Tibial nerve (tissue), 4 donors: ENCODE measurements at regions not wholly inside any gene's neighbourhood (a gene's known extent, or its start where the extent isn't known, plus 50 kb on each side); places are given as distances from the start of the nearest gene placed in this dataset.

Experiments used
- DNase-seq, 2 donors: peaks; one replicate each; pipeline ENCODE4 v3.0.0-alpha.2; 2019; ENCODE audit warnings: low spot score in 2 of 2
- H3K27ac ChIP-seq, 4 donors: fragments of 200-600 bp; sonication (generic) in 3 of 4; one replicate each; pipeline ENCODE4 v1.5.1; 2017 to 2019; ENCODE audit warnings: mild to moderate bottlenecking in 1 of 4
- H3K27me3 ChIP-seq, 2 donors: fragments of 200-600 bp; sonication (generic) in 1 of 2; one replicate each; pipeline versions ENCODE4 v1.5.1 to v1.6.0; 2017 to 2019
- H3K36me3 ChIP-seq, 3 donors: fragments of 200-600 bp; sonication (generic); one replicate each; pipeline ENCODE4 v1.5.1; 2018 to 2019
- H3K4me1 ChIP-seq, 4 donors: fragments of 200-600 bp; sonication (generic) in 3 of 4; one replicate each; pipeline ENCODE4 v1.5.1; 2017 to 2019
- H3K4me3 ChIP-seq, 4 donors: fragments of 200-600 bp; sonication (generic) in 3 of 4; one replicate each; pipeline ENCODE4 v1.5.1; 2017 to 2019; ENCODE audit warnings: mild to moderate bottlenecking in 1 of 4, moderate library complexity in 1 of 4
- H3K9me3 ChIP-seq, 4 donors: fragments of 200-600 bp; sonication (generic) in 3 of 4; one replicate each; pipeline ENCODE4 v1.5.1; 2017 to 2019
- CTCF ChIP-seq, 5 experiments: fragments of 200-600 bp in 3 of 5; fragments of 450-650 bp in 2 of 5; sonication (generic) in 3 of 5; IDR thresholded peaks; one replicate each; pipeline ENCODE4 v1.5.1; 2016 to 2019; ENCODE audit warnings: antibody characterized with exemption in 5 of 5, mild to moderate bottlenecking in 3 of 5, moderate library complexity in 2 of 5
- EP300 ChIP-seq, 2 donors: sonication (generic); formaldehyde crosslinking; IDR thresholded peaks; one replicate each; pipeline ENCODE4 v1.6.1; 2017; ENCODE audit warnings: antibody characterized with exemption in 2 of 2, mild to moderate bottlenecking in 1 of 2
- POLR2A ChIP-seq, 2 donors: fragments of 450-650 bp; IDR thresholded peaks; one replicate each; pipeline ENCODE4 v1.6.1; 2017; ENCODE audit warnings: antibody characterized with exemption in 2 of 2, mild to moderate bottlenecking in 2 of 2, moderate library complexity in 2 of 2
- WGBS, 2 donors: methylation state at CpG; one replicate each; pipeline ENCODE4 v1.1.5; 2018; 5-methylcytosine and 5-hydroxymethylcytosine counted together

GRCh38 chr10:10878963-10879362 is 138.7 kb upstream of the CELF2 start:
- DNase-seq: no peak
- H3K27ac ChIP-seq: no peak overlapping the region
- 89 to 91% methylated on average over 6 of the region's 6 CpGs for WGBS, 2 donors

DNA sequence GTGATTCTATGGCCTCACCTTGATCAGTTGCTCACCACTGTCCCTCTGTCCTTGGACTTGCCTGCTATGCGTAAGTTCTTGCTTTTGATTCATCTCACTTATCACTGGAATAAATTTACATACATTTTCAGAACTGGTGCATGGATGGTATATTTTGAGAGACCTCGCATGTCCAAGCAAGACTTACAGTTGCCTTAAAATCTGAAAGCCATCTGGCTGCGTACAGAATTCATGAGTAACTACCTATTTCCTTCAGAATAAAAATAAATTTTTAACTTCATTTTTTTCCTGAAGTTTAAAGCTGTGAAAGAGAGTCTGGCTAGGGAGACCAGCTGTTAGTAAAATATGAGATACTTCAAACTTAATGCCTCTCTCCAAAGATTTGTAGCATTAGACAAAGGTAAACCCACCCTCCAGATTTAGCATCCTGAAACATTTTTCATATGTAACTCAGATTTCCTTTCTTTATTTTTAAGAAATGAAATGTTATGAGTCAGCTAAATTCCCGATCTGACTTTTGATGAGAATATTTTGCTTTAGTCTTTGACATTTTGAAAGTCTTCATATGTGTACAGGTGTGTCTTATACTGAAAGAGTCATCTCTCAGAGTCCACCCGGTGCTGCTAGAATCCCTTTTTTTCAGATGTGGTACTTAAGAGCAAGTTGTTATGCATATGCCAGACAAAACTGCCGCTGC is 136.4 kb upstream of the CELF2 start:
- Histone ChIP-seq H3K4me1 (no peaks in the 10 kb centered on the region), H3K27me3 (no peaks in the 10 kb centered on the region), H3K27ac (no peak overlapping the region), H3K4me3 (no peak overlapping the region), H3K36me3 (no peaks in the 10 kb centered on the region), H3K9me3 (peaks cover 0 to 10% (median 2%) of the 10 kb centered on the region in 4 donors)
- TF ChIP-seq CTCF (IDR thresholded peaks at IDR 0.05): no peak
- TF ChIP-seq EP300 (IDR thresholded peaks at IDR 0.05): no peak
- TF ChIP-seq POLR2A (IDR thresholded peaks at IDR 0.05): no peak
- no peak for DNase-seq
- WGBS, 2 donors: 91 to 92% methylated on average over 6 of the region's 6 CpGs

More at GRCh38 chr10:10878963-10879362, 138.7 kb upstream of the CELF2 start:
- Histone ChIP-seq H3K4me1 (no peaks in the 10 kb centered on the region), H3K9me3 (peaks cover 0 to 2% (median under 1%) of the 10 kb centered on the region in 4 donors), H3K27me3 (no peaks in the 10 kb centered on the region), H3K4me3 (no peak overlapping the region), H3K36me3 (no peaks in the 10 kb centered on the region)
- TF ChIP-seq CTCF (IDR thresholded peaks at IDR 0.05) (no peak), POLR2A (IDR thresholded peaks at IDR 0.05) (no peak), EP300 (IDR thresholded peaks at IDR 0.05) (no peak)

- no peak for DNase-seq
- Histone ChIP-seq H3K9me3 (peaks cover 0 to 10% (median 2%) of the 10 kb centered on the region in 4 donors), H3K36me3 (no peaks in the 10 kb centered on the region), H3K4me3 (no peak overlapping the region), H3K27ac (no peak overlapping the region), H3K27me3 (no peaks in the 10 kb centered on the region), H3K4me1 (no peaks in the 10 kb centered on the region)
- WGBS, 2 donors: 86 to 93% methylated on average over 1 of the region's 1 CpG
- TF ChIP-seq EP300 (IDR thresholded peaks at IDR 0.05): no peak
Observed at GRCh38 chr10:10883737-10884136, 133.9 kb upstream of the CELF2 start.

DNA sequence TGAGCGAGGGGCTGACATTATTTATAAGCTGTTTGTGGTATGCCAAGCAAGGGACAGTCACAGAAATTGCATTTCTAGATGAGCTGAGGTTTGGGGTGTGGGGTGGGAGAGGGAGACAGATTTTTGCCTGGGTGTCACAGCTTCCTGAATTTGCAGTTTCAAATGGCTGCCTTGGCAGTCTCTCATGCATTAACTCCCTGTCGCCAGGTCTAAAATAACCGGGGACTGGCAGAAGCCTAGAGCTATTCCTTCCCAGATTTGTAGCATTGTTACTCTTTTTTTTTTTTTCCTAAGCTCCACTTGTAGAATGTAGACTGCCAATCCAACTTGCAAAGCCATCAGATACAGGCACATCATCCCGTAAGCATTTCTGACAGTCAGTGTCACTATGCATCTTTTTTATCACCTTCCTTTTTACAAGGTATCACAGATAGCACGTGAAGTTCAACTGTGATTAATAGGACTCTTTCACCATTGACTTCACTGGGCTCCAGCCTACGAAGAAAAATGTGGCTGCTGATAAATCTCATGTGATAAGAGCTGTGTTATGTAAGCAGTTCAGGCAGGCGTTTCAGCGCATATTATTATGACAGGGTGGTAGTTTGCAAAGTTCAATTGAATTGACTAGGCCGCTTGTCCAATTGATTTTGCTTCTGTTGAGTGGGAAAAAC is 130.7 kb upstream of the CELF2 start:
- no peak overlapping the region for H3K27ac ChIP-seq
- no peaks in the 10 kb centered on the region for H3K27me3 ChIP-seq
- H3K4me1 ChIP-seq: peaks cover 0 to 11% (median 4%) of the 10 kb centered on the region in 4 donors
- peaks cover 0 to 10% (median 2%) of the 10 kb centered on the region in 4 donors for H3K9me3 ChIP-seq
- no peaks in the 10 kb centered on the region for H3K36me3 ChIP-seq
- WGBS, 2 donors: 83 to 88% methylated on average over 9 of the region's 9 CpGs
- no peak for TF ChIP-seq EP300 (IDR thresholded peaks at IDR 0.05)
- TF ChIP-seq POLR2A (IDR thresholded peaks at IDR 0.05): no peak
- no peak for TF ChIP-seq CTCF (IDR thresholded peaks at IDR 0.05)
- no peak overlapping the region for H3K4me3 ChIP-seq
- no peak for DNase-seq

- no peaks in the 10 kb centered on the region for H3K27me3 ChIP-seq
- peaks cover 0 to 16% (median 5%) of the 10 kb centered on the region in 4 donors for H3K4me1 ChIP-seq
- no peak for DNase-seq
- no peak for TF ChIP-seq CTCF (IDR thresholded peaks at IDR 0.05)
- no peak for TF ChIP-seq EP300 (IDR thresholded peaks at IDR 0.05)
- no peak for TF ChIP-seq POLR2A (IDR thresholded peaks at IDR 0.05)
- peaks cover 0 to 3% (median 0%) of the 10 kb centered on the region in 4 donors for H3K9me3 ChIP-seq
- no peak overlapping the region for H3K4me3 ChIP-seq
- WGBS, 2 donors: 69 to 74% methylated on average over 10 of the region's 10 CpGs
- H3K27ac ChIP-seq: no peak overlapping the region
- no peaks in the 10 kb centered on the region for H3K36me3 ChIP-seq
Observed at GRCh38 chr10:10891124-10892082, 126.3 kb upstream of the CELF2 start.
